ENCODE measurements at regions not wholly inside any gene's neighbourhood (a gene's known extent, or its start where the extent isn't known, plus 50 kb on each side); places are given as distances from the start of the nearest gene placed in this dataset.
"Not testable (repeated sequence)": the region's sequence is repeated elsewhere in the genome, so short reads cannot be mapped to it uniquely, and the experiment has no call there.

DNA sequence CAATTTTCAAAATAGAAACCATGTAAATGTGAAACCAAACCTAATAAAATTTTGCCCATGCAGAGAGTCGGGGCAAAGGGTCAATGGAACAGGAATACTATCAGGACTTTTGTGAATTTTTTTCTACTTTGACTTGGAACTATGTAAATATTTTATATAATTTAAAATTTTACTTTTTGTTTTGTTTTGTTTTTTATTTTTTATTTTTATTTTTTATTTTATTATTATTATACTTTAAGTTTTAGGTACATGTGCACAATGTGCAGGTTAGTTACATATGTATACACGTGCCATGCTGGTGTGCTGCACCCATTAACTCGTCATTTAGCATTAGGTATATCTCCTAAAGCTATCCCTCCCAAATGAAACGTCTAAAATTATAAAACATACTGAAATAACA is 238.3 kb downstream of the TENT5A start:
- not testable (repeated sequence) for TF ChIP-seq CREB1 (IDR thresholded peaks at IDR 0.05); SIX5 (IDR thresholded peaks at IDR 0.05; ENCODE audit: low read depth, low read length); POLR2A (IDR thresholded peaks at IDR 0.05; ENCODE audit: control extremely low read depth in 1 of 2, low read depth in 2 of 2, low read length in 2 of 2); SP4 (IDR thresholded peaks at IDR 0.05; ENCODE audit: low read length); EP300 (IDR thresholded peaks at IDR 0.05; ENCODE audit: borderline replicate concordance in 1 of 2, low read depth in 2 of 2, low read length in 2 of 2); EGR1 (IDR thresholded peaks at IDR 0.05; ENCODE audit: borderline replicate concordance, low read depth, low read length); CHD1 (IDR thresholded peaks at IDR 0.05; ENCODE audit: low read depth, low read length); POLR2AphosphoS5 (IDR thresholded peaks at IDR 0.05; ENCODE audit: low read depth, low read length); ZNF274 (IDR thresholded peaks at IDR 0.05; ENCODE audit: borderline replicate concordance, extremely low read depth, low read length); HDAC2 (IDR thresholded peaks at IDR 0.05; ENCODE audit: borderline replicate concordance in 1 of 2, low read depth in 2 of 2, low read length in 2 of 2)
- TF ChIP-seq, protein P1, sequence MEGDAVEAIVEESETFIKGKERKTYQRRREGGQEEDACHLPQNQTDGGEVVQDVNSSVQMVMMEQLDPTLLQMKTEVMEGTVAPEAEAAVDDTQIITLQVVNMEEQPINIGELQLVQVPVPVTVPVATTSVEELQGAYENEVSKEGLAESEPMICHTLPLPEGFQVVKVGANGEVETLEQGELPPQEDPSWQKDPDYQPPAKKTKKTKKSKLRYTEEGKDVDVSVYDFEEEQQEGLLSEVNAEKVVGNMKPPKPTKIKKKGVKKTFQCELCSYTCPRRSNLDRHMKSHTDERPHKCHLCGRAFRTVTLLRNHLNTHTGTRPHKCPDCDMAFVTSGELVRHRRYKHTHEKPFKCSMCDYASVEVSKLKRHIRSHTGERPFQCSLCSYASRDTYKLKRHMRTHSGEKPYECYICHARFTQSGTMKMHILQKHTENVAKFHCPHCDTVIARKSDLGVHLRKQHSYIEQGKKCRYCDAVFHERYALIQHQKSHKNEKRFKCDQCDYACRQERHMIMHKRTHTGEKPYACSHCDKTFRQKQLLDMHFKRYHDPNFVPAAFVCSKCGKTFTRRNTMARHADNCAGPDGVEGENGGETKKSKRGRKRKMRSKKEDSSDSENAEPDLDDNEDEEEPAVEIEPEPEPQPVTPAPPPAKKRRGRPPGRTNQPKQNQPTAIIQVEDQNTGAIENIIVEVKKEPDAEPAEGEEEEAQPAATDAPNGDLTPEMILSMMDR (IDR thresholded peaks at IDR 0.05; ENCODE audit: control extremely low read depth in 1 of 3, insufficient read depth in 1 of 3, low read depth in 1 of 3, low read length in 3 of 3) = not testable (repeated sequence)

Measured in H1 (cell line).